SK-N-SH (cell line): ENCODE measurements at regions not wholly inside any gene's neighbourhood (a gene's known extent, or its start where the extent isn't known, plus 50 kb on each side); places are given as distances from the start of the nearest gene placed in this dataset.

Experiments used
- CTCF ChIA-PET: fragments of 300-600, 350-600 bp; formaldehyde crosslinking; extraction: SDS; loops from one replicate; lab custom pipeline; 2021; lab: Yijun Ruan, JAX
- POLR2A ChIA-PET: fragments of 350-600 bp; sonication (Branson Sonifier 250); formaldehyde crosslinking; extraction: SDS; loops from one replicate; lab custom pipeline; 2020; ENCODE audit warnings: antibody characterized with exemption, inconsistent platforms; lab: Yijun Ruan, JAX
- DNase-seq: peaks from one replicate; pipeline ENCODE4 v3.0.0; 2012
- H2AFZ ChIP-seq: fragments of 200-600 bp; sonication (generic); 2 replicates; pipeline ENCODE4 v1.8.1; 2016; ENCODE audit warnings: antibody characterized with exemption, mild to moderate bottlenecking, low read depth
- H3F3A ChIP-seq: fragments of 200-600 bp; sonication (generic); replicated peaks from 2 replicates; pipeline ENCODE3; 2016; ENCODE audit warnings: antibody characterized with exemption, mild to moderate bottlenecking; ENCODE audit not compliant: insufficient read depth
- H3K27ac ChIP-seq, 2 experiments: fragments of 200-500 bp in 1 of 2; fragments of 200-600 bp in 1 of 2; sonication (Bioruptor generic) in 1 of 2; sonication (generic), shearing (Covaris generic) in 1 of 2; 2 replicates each; pipeline versions ENCODE4 v1.5.1 to v1.6.1; 2014 to 2016; ENCODE audit warnings: low read depth in 2 of 2, inconsistent platforms in 1 of 2, low read length in 1 of 2, mild to moderate bottlenecking in 1 of 2, mixed read lengths in 1 of 2
- H3K27me3 ChIP-seq: fragments of 200-600 bp; sonication (generic), shearing (Covaris generic); 2 replicates; pipeline ENCODE4 v1.6.1; 2016; ENCODE audit warnings: mixed run types; ENCODE audit not compliant: insufficient read depth
- H3K36me3 ChIP-seq, 2 experiments: fragments of 200-500 bp in 1 of 2; fragments of 200-600 bp in 1 of 2; sonication (Bioruptor generic) in 1 of 2; sonication (generic) in 1 of 2; replicated peaks in 1 of 2; 2 replicates each; pipeline versions ENCODE3 to v1.5.1; 2014 to 2016; ENCODE audit warnings: low read length in 1 of 2, mild to moderate bottlenecking in 1 of 2; ENCODE audit not compliant: insufficient read depth in 2 of 2, control insufficient read depth in 1 of 2
- H3K4me1 ChIP-seq, 2 experiments: fragments of 200-500 bp in 1 of 2; fragments of 200-600 bp in 1 of 2; sonication (Bioruptor generic) in 1 of 2; sonication (generic), shearing (Covaris generic) in 1 of 2; 2 replicates each; pipeline versions ENCODE4 v1.5.1 to v1.6.1; 2014 to 2016; ENCODE audit warnings: low read depth in 1 of 2, low read length in 1 of 2, mixed run types in 1 of 2; ENCODE audit not compliant: insufficient read depth in 2 of 2, control insufficient read depth in 1 of 2
- H3K4me2 ChIP-seq: fragments of 200-600 bp; sonication (generic), shearing (Covaris generic); 2 replicates; pipeline ENCODE4 v1.6.1; 2017; ENCODE audit warnings: mixed run types
- H3K4me3 ChIP-seq, 2 experiments: fragments of 200-500 bp in 1 of 2; fragments of 200-600 bp in 1 of 2; sonication (Bioruptor generic) in 1 of 2; sonication (generic), shearing (Covaris generic) in 1 of 2; 2 replicates each; pipeline versions ENCODE4 v1.5.1 to v1.8.1; 2014 to 2016; ENCODE audit warnings: low read depth in 2 of 2, inconsistent platforms in 1 of 2, low read length in 1 of 2, mild to moderate bottlenecking in 1 of 2, mixed read lengths in 1 of 2, moderate library complexity in 1 of 2
- H3K79me2 ChIP-seq: fragments of 200-600 bp; sonication (generic); 2 replicates; pipeline ENCODE4 v1.8.1; 2017; ENCODE audit warnings: mild to moderate bottlenecking; ENCODE audit not compliant: insufficient read depth
- H3K9ac ChIP-seq: fragments of 200-600 bp; sonication (generic); 2 replicates; pipeline ENCODE4 v1.6.1; 2017; ENCODE audit warnings: mixed run types
- H3K9me2 ChIP-seq: fragments of 200-600 bp; sonication (generic); 2 replicates; pipeline ENCODE4 v1.6.1; 2017; ENCODE audit warnings: mixed run types
- H3K9me3 ChIP-seq: fragments of 200-600 bp; sonication (generic); 2 replicates; pipeline ENCODE4 v1.6.1; 2017; ENCODE audit warnings: mixed run types, mild to moderate bottlenecking, moderate library complexity
- H4K20me1 ChIP-seq: fragments of 200-600 bp; sonication (generic); 2 replicates; pipeline ENCODE4 v1.6.1; 2017; ENCODE audit warnings: mild to moderate bottlenecking, mixed run types; ENCODE audit not compliant: insufficient read depth
- EZH2phosphoT487 ChIP-seq: fragments of 200-600 bp; sonication (generic); IDR thresholded peaks from 2 replicates; pipeline ENCODE4 v1.6.1; 2017; ENCODE audit warnings: low read depth, mixed run types, mild to moderate bottlenecking, antibody characterized with exemption, moderate library complexity, borderline replicate concordance
- FOXJ3 ChIP-seq: sonication (generic); formaldehyde crosslinking; IDR thresholded peaks from 2 replicates; pipeline ENCODE4 v1.5.1; 2020; ENCODE audit warnings: mild to moderate bottlenecking, missing genetic modification reagents
- FOXM1 ChIP-seq: IDR thresholded peaks from 2 replicates; pipeline ENCODE4 v1.4.0; 2012; ENCODE audit warnings: low read depth, mild to moderate bottlenecking
- GABPA ChIP-seq: IDR thresholded peaks from 2 replicates; pipeline ENCODE4 v1.4.0; 2012; ENCODE audit warnings: low read depth, mild to moderate bottlenecking
- MAX ChIP-seq: IDR thresholded peaks from 2 replicates; pipeline ENCODE4 v1.4.0; 2012; ENCODE audit warnings: low read depth
- MEF2A ChIP-seq: IDR thresholded peaks from 2 replicates; pipeline ENCODE4 v1.4.0; 2012; ENCODE audit warnings: low read depth, borderline replicate concordance
- MXI1 ChIP-seq: IDR thresholded peaks from 2 replicates; pipeline ENCODE4 v1.6.1; 2012; ENCODE audit warnings: mild to moderate bottlenecking, low read depth, low read length, improper control_type of control experiment
- NRF1 ChIP-seq: IDR thresholded peaks from 2 replicates; pipeline ENCODE4 v1.6.1; 2012; ENCODE audit warnings: low read depth, mild to moderate bottlenecking, low read length
- RAD21 ChIP-seq: IDR thresholded peaks from 2 replicates; pipeline ENCODE4 v1.6.1; 2012; ENCODE audit warnings: mild to moderate bottlenecking, low read length
- RFX5 ChIP-seq: IDR thresholded peaks from 2 replicates; pipeline ENCODE4 v1.6.1; 2012; ENCODE audit warnings: mild to moderate bottlenecking, improper control_type of control experiment, low read length
- RXRA ChIP-seq: IDR thresholded peaks from 2 replicates; pipeline ENCODE4 v1.4.0; 2012; ENCODE audit warnings: low read depth, mild to moderate bottlenecking, borderline replicate concordance
- SIN3A ChIP-seq: IDR thresholded peaks from 2 replicates; pipeline ENCODE4 v1.6.1; 2012; ENCODE audit warnings: low read depth, mild to moderate bottlenecking, low read length, moderate library complexity, borderline replicate concordance
- TAF1 ChIP-seq: IDR thresholded peaks from 2 replicates; pipeline ENCODE4 v1.6.1; 2012; ENCODE audit warnings: low read depth, mild to moderate bottlenecking, low read length, moderate library complexity, borderline replicate concordance
- TCF12 ChIP-seq: IDR thresholded peaks from 2 replicates; pipeline ENCODE4 v1.4.0; 2012
- TEAD4 ChIP-seq: IDR thresholded peaks from 2 replicates; pipeline ENCODE4 v1.4.0; 2012; ENCODE audit warnings: mild to moderate bottlenecking, borderline replicate concordance; ENCODE audit not compliant: insufficient read depth
- USF1 ChIP-seq: IDR thresholded peaks from 2 replicates; pipeline ENCODE4 v1.4.0; 2012; ENCODE audit warnings: low read depth, borderline replicate concordance
- YY1 ChIP-seq: IDR thresholded peaks from 2 replicates; pipeline ENCODE4 v1.4.0; 2012; ENCODE audit warnings: low read depth, mild to moderate bottlenecking
- WGBS: methylation state at CpG from one replicate; pipeline ENCODE4 v1.1.6; 2017; ENCODE audit warnings: low lambda C conversion rate; 5-methylcytosine and 5-hydroxymethylcytosine counted together

- Histone ChIP-seq H3K27me3 (no peaks in the 10 kb centered on the region), H3K4me2 (no peak overlapping the region), H3K36me3 (no peaks in the 10 kb centered on the region), H3K27ac (no peak overlapping the region), H3K4me1 (no peaks in the 10 kb centered on the region), H3K9me3 (no peaks in the 10 kb centered on the region), H4K20me1 (no peaks in the 10 kb centered on the region), H3K79me2 (no peaks in the 10 kb centered on the region)
- no peak for DNase-seq
- WGBS = 31% methylated on average over 4 of the region's 4 CpGs
- no peak for TF ChIP-seq GABPA
- no peak for TF ChIP-seq TEAD4
- no peak for TF ChIP-seq NRF1
- TF ChIP-seq SIN3A = no peak
- no peak for TF ChIP-seq RXRA
- no peak for TF ChIP-seq RFX5
- TF ChIP-seq TAF1 = no peak
- TF ChIP-seq, all 33 proteins: peak for 0
- H3K9ac ChIP-seq = no peak overlapping the region
- no peaks in the 10 kb centered on the region for H3F3A ChIP-seq
- ChIA-PET POLR2A (no interaction called here), CTCF (no interaction called here)
- no peak overlapping the region for H2AFZ ChIP-seq
- H3K9me2 ChIP-seq = no peaks in the 10 kb centered on the region
- no peak overlapping the region for H3K4me3 ChIP-seq
These were observed 398.0 kb downstream of the ADRA2A start for GRCh38 chr10:111474786-111475185.

GRCh38 chr10:111475720-111476119, 398.9 kb downstream of the ADRA2A start:
- no peak overlapping the region for H3K4me2 ChIP-seq
- H4K20me1 ChIP-seq = no peaks in the 10 kb centered on the region
- H3K9me2 ChIP-seq = no peaks in the 10 kb centered on the region
- CTCF ChIA-PET = no interaction called here
- H3K27me3 ChIP-seq = no peaks in the 10 kb centered on the region
- no peaks in the 10 kb centered on the region for H3K4me1 ChIP-seq
- POLR2A ChIA-PET = no interaction called here
- no peak for DNase-seq
- H3F3A ChIP-seq = no peaks in the 10 kb centered on the region
- no peak overlapping the region for H2AFZ ChIP-seq
- TF ChIP-seq MEF2A (no peak), YY1 (no peak), MAX (no peak), USF1 (no peak), SIN3A (no peak), FOXM1 (no peak), TCF12 (no peak), FOXJ3 (CRISPR knock-in tag) (no peak), RAD21 (no peak), MXI1 (no peak), EZH2phosphoT487 (no peak), GABPA (no peak)
- TF ChIP-seq, all 33 proteins: peak for 0
- Histone ChIP-seq H3K79me2 (no peaks in the 10 kb centered on the region), H3K36me3 (no peaks in the 10 kb centered on the region), H3K4me3 (no peak overlapping the region), H3K9ac (no peak overlapping the region), H3K9me3 (no peaks in the 10 kb centered on the region), H3K27ac (no peak overlapping the region)
- 48% methylated on average over 4 of the region's 4 CpGs for WGBS
